ENCODE measurements at regions not wholly inside any gene's neighbourhood (a gene's known extent, or its start where the extent isn't known, plus 50 kb on each side); places are given as distances from the start of the nearest gene placed in this dataset.

DNA sequence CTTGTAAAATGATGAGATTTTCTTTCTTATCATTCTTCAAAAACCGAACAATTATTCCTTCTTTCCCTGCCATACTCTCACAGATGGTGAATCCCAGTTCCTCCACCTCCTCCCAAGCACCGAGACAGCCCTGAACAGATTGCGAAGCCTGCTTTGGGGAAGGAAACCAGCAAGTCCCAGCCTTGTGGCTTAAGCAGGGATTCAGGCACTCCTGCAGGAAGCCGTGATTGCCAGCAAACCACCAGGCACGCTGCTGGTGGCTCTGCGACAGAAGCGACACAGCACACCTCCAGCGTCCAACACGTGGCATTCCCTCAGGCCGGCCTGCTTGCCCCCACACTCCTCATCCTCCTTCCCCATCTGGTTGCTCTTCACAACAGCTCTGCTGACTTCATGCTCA, 237.7 kb downstream of the GXYLT1 start:
- Histone ChIP-seq H3K9me3 (ENCODE audit: low read length) (no peaks in the 10 kb centered on the region), H2AFZ (ENCODE audit: low read depth, low read length) (no peak overlapping the region), H3K36me3 (ENCODE audit: insufficient read depth, low read length) (no peaks in the 10 kb centered on the region), H3K27ac (ENCODE audit: low read length) (no peak overlapping the region), H3K79me2 (replicated peaks; ENCODE audit: insufficient read depth, low read length) (no peaks in the 10 kb centered on the region), H3F3A (ENCODE audit: insufficient read depth, low read length, poor library complexity, severe bottlenecking) (no peaks in the 10 kb centered on the region), H3K9ac (ENCODE audit: low read length) (no peak overlapping the region), H4K20me1 (ENCODE audit: insufficient read depth) (no peaks in the 10 kb centered on the region), H3K9me2 (ENCODE audit: insufficient read depth, low read length) (no peaks in the 10 kb centered on the region), H3K4me2 (ENCODE audit: low read length) (no peak overlapping the region), H3K4me3 (ENCODE audit: low read length) (no peak overlapping the region), H3K27me3 (ENCODE audit: insufficient read depth, low read depth, low read length) (no peaks in the 10 kb centered on the region)
- TF ChIP-seq POLR2AphosphoS5 (IDR thresholded peaks at IDR 0.05): no peak
- no peak for TF ChIP-seq EZH2 (IDR thresholded peaks at IDR 0.05; ENCODE audit: borderline replicate concordance, insufficient read depth, low read length, poor library complexity, severe bottlenecking)
- no peak for TF ChIP-seq SMC3 (conservative IDR thresholded peaks at IDR 0.05; ENCODE audit: poor library complexity)
- TF ChIP-seq, protein P1, sequence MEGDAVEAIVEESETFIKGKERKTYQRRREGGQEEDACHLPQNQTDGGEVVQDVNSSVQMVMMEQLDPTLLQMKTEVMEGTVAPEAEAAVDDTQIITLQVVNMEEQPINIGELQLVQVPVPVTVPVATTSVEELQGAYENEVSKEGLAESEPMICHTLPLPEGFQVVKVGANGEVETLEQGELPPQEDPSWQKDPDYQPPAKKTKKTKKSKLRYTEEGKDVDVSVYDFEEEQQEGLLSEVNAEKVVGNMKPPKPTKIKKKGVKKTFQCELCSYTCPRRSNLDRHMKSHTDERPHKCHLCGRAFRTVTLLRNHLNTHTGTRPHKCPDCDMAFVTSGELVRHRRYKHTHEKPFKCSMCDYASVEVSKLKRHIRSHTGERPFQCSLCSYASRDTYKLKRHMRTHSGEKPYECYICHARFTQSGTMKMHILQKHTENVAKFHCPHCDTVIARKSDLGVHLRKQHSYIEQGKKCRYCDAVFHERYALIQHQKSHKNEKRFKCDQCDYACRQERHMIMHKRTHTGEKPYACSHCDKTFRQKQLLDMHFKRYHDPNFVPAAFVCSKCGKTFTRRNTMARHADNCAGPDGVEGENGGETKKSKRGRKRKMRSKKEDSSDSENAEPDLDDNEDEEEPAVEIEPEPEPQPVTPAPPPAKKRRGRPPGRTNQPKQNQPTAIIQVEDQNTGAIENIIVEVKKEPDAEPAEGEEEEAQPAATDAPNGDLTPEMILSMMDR (IDR thresholded peaks at IDR 0.05; ENCODE audit: poor library complexity, severe bottlenecking): no peak
- TF ChIP-seq, protein P2, sequence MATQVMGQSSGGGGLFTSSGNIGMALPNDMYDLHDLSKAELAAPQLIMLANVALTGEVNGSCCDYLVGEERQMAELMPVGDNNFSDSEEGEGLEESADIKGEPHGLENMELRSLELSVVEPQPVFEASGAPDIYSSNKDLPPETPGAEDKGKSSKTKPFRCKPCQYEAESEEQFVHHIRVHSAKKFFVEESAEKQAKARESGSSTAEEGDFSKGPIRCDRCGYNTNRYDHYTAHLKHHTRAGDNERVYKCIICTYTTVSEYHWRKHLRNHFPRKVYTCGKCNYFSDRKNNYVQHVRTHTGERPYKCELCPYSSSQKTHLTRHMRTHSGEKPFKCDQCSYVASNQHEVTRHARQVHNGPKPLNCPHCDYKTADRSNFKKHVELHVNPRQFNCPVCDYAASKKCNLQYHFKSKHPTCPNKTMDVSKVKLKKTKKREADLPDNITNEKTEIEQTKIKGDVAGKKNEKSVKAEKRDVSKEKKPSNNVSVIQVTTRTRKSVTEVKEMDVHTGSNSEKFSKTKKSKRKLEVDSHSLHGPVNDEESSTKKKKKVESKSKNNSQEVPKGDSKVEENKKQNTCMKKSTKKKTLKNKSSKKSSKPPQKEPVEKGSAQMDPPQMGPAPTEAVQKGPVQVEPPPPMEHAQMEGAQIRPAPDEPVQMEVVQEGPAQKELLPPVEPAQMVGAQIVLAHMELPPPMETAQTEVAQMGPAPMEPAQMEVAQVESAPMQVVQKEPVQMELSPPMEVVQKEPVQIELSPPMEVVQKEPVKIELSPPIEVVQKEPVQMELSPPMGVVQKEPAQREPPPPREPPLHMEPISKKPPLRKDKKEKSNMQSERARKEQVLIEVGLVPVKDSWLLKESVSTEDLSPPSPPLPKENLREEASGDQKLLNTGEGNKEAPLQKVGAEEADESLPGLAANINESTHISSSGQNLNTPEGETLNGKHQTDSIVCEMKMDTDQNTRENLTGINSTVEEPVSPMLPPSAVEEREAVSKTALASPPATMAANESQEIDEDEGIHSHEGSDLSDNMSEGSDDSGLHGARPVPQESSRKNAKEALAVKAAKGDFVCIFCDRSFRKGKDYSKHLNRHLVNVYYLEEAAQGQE (IDR thresholded peaks at IDR 0.05; ENCODE audit: borderline replicate concordance): no peak
- no peak for TF ChIP-seq MXI1 (conservative IDR thresholded peaks at IDR 0.05; ENCODE audit: poor library complexity, severe bottlenecking)
- TF ChIP-seq RAD21 (conservative IDR thresholded peaks at IDR 0.05): no peak
- no peak for TF ChIP-seq EP300 (conservative IDR thresholded peaks at IDR 0.05; ENCODE audit: poor library complexity, severe bottlenecking)
- no peak for TF ChIP-seq TAF1 (IDR thresholded peaks at IDR 0.05; ENCODE audit: low read depth)

DNA sequence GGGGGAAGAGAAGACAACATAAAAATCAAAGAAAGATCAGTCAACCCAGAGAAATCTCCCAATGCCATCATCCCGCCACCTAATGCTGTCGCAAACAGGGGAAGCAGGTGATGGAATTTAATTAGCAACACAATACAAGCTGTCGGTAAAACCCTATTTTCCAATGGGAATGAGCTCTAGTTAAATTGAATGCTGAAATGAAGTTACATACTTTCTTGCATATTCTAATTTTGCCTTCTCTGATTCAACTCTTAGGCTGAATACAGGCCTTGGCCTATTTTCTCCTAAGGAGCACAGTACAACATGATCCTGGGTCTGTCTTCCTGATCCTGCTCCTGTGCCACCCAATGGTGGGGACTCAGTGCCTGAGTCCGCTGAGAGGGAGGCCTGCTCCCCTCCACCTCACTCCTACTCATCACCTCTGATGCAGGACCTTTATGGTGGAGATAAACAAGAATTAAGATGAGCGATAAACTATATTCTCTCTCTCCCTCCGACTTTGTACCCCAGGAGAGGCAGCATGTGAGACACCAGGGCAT, 238.8 kb downstream of the GXYLT1 start:
- H4K20me1 ChIP-seq (ENCODE audit: insufficient read depth): no peaks in the 10 kb centered on the region
- H3K79me2 ChIP-seq (replicated peaks; ENCODE audit: insufficient read depth, low read length): no peaks in the 10 kb centered on the region
- H3K9me3 ChIP-seq (ENCODE audit: low read length): no peaks in the 10 kb centered on the region
- TF ChIP-seq, protein P2 (IDR thresholded peaks at IDR 0.05; ENCODE audit: borderline replicate concordance): no peak
- no peak for TF ChIP-seq MXI1 (conservative IDR thresholded peaks at IDR 0.05; ENCODE audit: poor library complexity, severe bottlenecking)
- no peak for TF ChIP-seq RAD21 (conservative IDR thresholded peaks at IDR 0.05)
- no peak for TF ChIP-seq SMC3 (conservative IDR thresholded peaks at IDR 0.05; ENCODE audit: poor library complexity)
- TF ChIP-seq EZH2 (IDR thresholded peaks at IDR 0.05; ENCODE audit: borderline replicate concordance, insufficient read depth, low read length, poor library complexity, severe bottlenecking): no peak
- TF ChIP-seq EP300 (conservative IDR thresholded peaks at IDR 0.05; ENCODE audit: poor library complexity, severe bottlenecking): no peak
- TF ChIP-seq POLR2AphosphoS5 (IDR thresholded peaks at IDR 0.05): no peak
- TF ChIP-seq, protein P1 (IDR thresholded peaks at IDR 0.05; ENCODE audit: poor library complexity, severe bottlenecking): no peak
- no peak for TF ChIP-seq TAF1 (IDR thresholded peaks at IDR 0.05; ENCODE audit: low read depth)
- H3K4me3 ChIP-seq (ENCODE audit: low read length): no peak overlapping the region
- no peak overlapping the region for H3K4me2 ChIP-seq (ENCODE audit: low read length)
- H3K9ac ChIP-seq (ENCODE audit: low read length): no peak overlapping the region
- H2AFZ ChIP-seq (ENCODE audit: low read depth, low read length): no peak overlapping the region
- H3K36me3 ChIP-seq (ENCODE audit: insufficient read depth, low read length): no peaks in the 10 kb centered on the region
- no peaks in the 10 kb centered on the region for H3F3A ChIP-seq (ENCODE audit: insufficient read depth, low read length, poor library complexity, severe bottlenecking)
- no peaks in the 10 kb centered on the region for H3K9me2 ChIP-seq (ENCODE audit: insufficient read depth, low read length)
- no peak overlapping the region for H3K27ac ChIP-seq (ENCODE audit: low read length)
- H3K27me3 ChIP-seq (ENCODE audit: insufficient read depth, low read depth, low read length): no peaks in the 10 kb centered on the region

Measured in neural cell (in vitro differentiated cells).